K562 (cell line): ENCODE measurements at regions not wholly inside any gene's neighbourhood (a gene's known extent, or its start where the extent isn't known, plus 50 kb on each side); places are given as distances from the start of the nearest gene placed in this dataset.

Experiments used
- ATAC-seq: fragments of 200-7000 bp; cut with Tn5 transposase; 3 replicates; pipeline ENCODE4 v1.9.1; 2020; ENCODE audit warnings: moderate library complexity
- BruUV-seq: library from RNA; stranded (reverse); fragments of 400-500 nt; replicated peaks from 2 replicates; lab custom pipeline; 2021; lab: Mats Ljungman, UMichigan
- CTCF ChIA-PET: fragments of 300-600 bp; formaldehyde crosslinking; extraction: SDS; loops from one replicate; lab custom pipeline; 2021; ENCODE audit warnings: low intra/inter-chr PET ratio; lab: Yijun Ruan, JAX
- POLR2A ChIA-PET: fragments of 300-600, 350-650 bp; sonication (Branson Sonifier 250); formaldehyde crosslinking; extraction: SDS; loops from one replicate; lab custom pipeline; 2021; ENCODE audit warnings: antibody characterized with exemption, inconsistent platforms; lab: Yijun Ruan, JAX
- DNase-seq, 4 experiments: peaks; one replicate each; pipeline versions ENCODE4 v3.0.0 to v3.0.0-alpha.2; 2011 to 2018; ENCODE audit warnings: low spot score in 3 of 4, mixed read lengths in 3 of 4; ENCODE audit errors: extremely low read depth in 1 of 4
- FAIRE-seq: peaks from 2 replicates; lab custom pipeline; 2011; peaks lifted over from hg19 to GRCh38; lab: Jason Lieb, UNC
- H2AFZ ChIP-seq: 2 replicates; pipeline ENCODE4 v1.6.0; 2011; ENCODE audit warnings: low read depth, low read length, control low read depth, inconsistent platforms
- H3K27ac ChIP-seq: fragments of 200-600 bp; 3 replicates; pipeline ENCODE4 v1.8.0; 2011; ENCODE audit warnings: low read depth, mild to moderate bottlenecking, control low read depth, inconsistent platforms, low read length, moderate library complexity, mixed read lengths; ENCODE audit errors: extremely low read depth
- H3K27me3 ChIP-seq, 2 experiments: fragments of 300-600 bp in 1 of 2; 2 replicates in 1 of 2; 3 replicates in 1 of 2; pipeline versions ENCODE4 v1.6.0 to v1.8.0; 2011; ENCODE audit warnings: inconsistent platforms in 2 of 2, low read length in 2 of 2, mild to moderate bottlenecking in 1 of 2, mixed read lengths in 1 of 2, moderate library complexity in 1 of 2; ENCODE audit not compliant: control insufficient read depth in 2 of 2, insufficient read depth in 2 of 2
- H3K36me3 ChIP-seq: fragments of 300-600 bp; 3 replicates; pipeline ENCODE4 v1.8.0; 2011; ENCODE audit warnings: mild to moderate bottlenecking, low read length, inconsistent platforms; ENCODE audit not compliant: control insufficient read depth, insufficient read depth
- H3K4me1 ChIP-seq, 2 experiments: fragments of 200-600 bp in 1 of 2; replicated peaks in 1 of 2; 2 replicates in 1 of 2; 3 replicates in 1 of 2; pipeline versions ENCODE4 v1.5.1 to v1.8.0; 2011; ENCODE audit warnings: inconsistent platforms in 2 of 2, low read length in 2 of 2, mild to moderate bottlenecking in 1 of 2, mixed read lengths in 1 of 2, moderate library complexity in 1 of 2; ENCODE audit not compliant: control insufficient read depth in 2 of 2, insufficient read depth in 2 of 2
- H3K4me2 ChIP-seq: 2 replicates; pipeline ENCODE4 v1.6.1; 2011; ENCODE audit warnings: low read length, control low read depth, inconsistent platforms, mixed read lengths; ENCODE audit not compliant: insufficient read depth
- H3K4me3 ChIP-seq: fragments of 200-600 bp; sonication (generic), shearing (Covaris generic); 2 replicates; pipeline ENCODE4 v1.5.1; 2016; ENCODE audit warnings: control low read depth, inconsistent platforms
- H3K79me2 ChIP-seq: fragments of 200-600 bp; 3 replicates; pipeline ENCODE4 v1.8.0; 2011; ENCODE audit warnings: low read length, inconsistent platforms; ENCODE audit not compliant: control insufficient read depth, insufficient read depth
- H3K9ac ChIP-seq, 2 experiments: 2 replicates each; pipeline versions ENCODE4 v1.6.0 to v1.6.1; 2011; ENCODE audit warnings: low read depth in 2 of 2, low read length in 2 of 2, control low read depth in 1 of 2, inconsistent platforms in 1 of 2, mild to moderate bottlenecking in 1 of 2, mixed read lengths in 1 of 2; ENCODE audit not compliant: insufficient read depth in 1 of 2
- H3K9me1 ChIP-seq: one replicate; pipeline ENCODE4 v1.6.0; 2011; ENCODE audit warnings: inconsistent platforms, mild to moderate bottlenecking, low read length, moderate library complexity; ENCODE audit not compliant: control insufficient read depth, insufficient read depth
- H3K9me3 ChIP-seq: replicated peaks from 2 replicates; pipeline ENCODE4 v1.5.1; 2011; ENCODE audit warnings: low read depth, low read length, inconsistent platforms; ENCODE audit not compliant: control insufficient read depth, insufficient read depth
- H4K20me1 ChIP-seq: replicated peaks from 2 replicates; pipeline ENCODE4 v1.6.1; 2011; ENCODE audit warnings: low read length, inconsistent platforms, mixed read lengths; ENCODE audit not compliant: control insufficient read depth, insufficient read depth
- FOXA1 ChIP-seq: fragments of 450-650 bp; IDR thresholded peaks from 2 replicates; pipeline ENCODE4 v1.6.1; 2016; ENCODE audit warnings: mild to moderate bottlenecking, borderline replicate concordance
- KDM5B ChIP-seq: fragments of 200-600 bp; sonication (generic); IDR thresholded peaks from 2 replicates; pipeline ENCODE4 v1.6.1; 2012; ENCODE audit warnings: low read depth, mild to moderate bottlenecking, moderate library complexity, low read length, control low read depth, inconsistent platforms; ENCODE audit not compliant: insufficient replicate concordance
- TCF15 ChIP-seq: fragments of 250-450 bp; sonication (Bioruptor Pico); IDR thresholded peaks from 2 replicates; pipeline ENCODE4 v1.8.0; 2022; ENCODE audit warnings: moderate library complexity, mild to moderate bottlenecking, inconsistent platforms
- ZNF512 ChIP-seq: IDR thresholded peaks from 2 replicates; pipeline ENCODE4 v1.6.1; 2016; ENCODE audit warnings: missing genetic modification characterization, missing compliant biosample characterization
- WGBS: fragments of 100-300 bp; shearing (Covaris generic); methylation state at CpG from one replicate; pipeline ENCODE4 v1.1.6; 2016; ENCODE audit warnings: low coverage, mixed read lengths; ENCODE audit not compliant: insufficient coverage; ENCODE audit errors: missing lambda C conversion rate; 5-methylcytosine and 5-hydroxymethylcytosine counted together
- in situ Hi-C: fragments of 300-500 bp; cut with MboI; formaldehyde crosslinking; loops from 4 replicates; pipeline ENCODE4 v1.15.0; 2018; ENCODE audit warnings: inconsistent platforms, mixed read lengths
- intact Hi-C: fragments of 100-400 bp; cut with micrococcal nuclease; formaldehyde crosslinking; loops from 2 replicates; pipeline ENCODE4 v1.14.2; 2022

- no peak for TF ChIP-seq TCF15 (CRISPR knock-in tag)
- TF ChIP-seq, all 486 proteins: peak for 2
Observed at GRCh38 chr5:171635028-171635427, 150.6 kb upstream of the SMIM23 start (continued).

- H3K27ac ChIP-seq: no peak overlapping the region
- H3K9me1 ChIP-seq: no peaks in the 10 kb centered on the region
- TF ChIP-seq ZNF512 (tag): peak; percentile 49; the same call in 1 of the 2 replicates
- TF ChIP-seq FOXA1: no peak
- no peak for TF ChIP-seq KDM5B
- TF ChIP-seq, all 486 proteins: peak for 1
- Histone ChIP-seq H3K9ac (no peak overlapping the region), H3K4me3 (no peak overlapping the region), H3K36me3 (no peaks in the 10 kb centered on the region), H4K20me1 (no peaks in the 10 kb centered on the region), H3K4me2 (no peak overlapping the region), H3K27me3 (peaks cover 9 to 27% of the 10 kb centered on the region in 2 experiments), H3K9me3 (no peaks in the 10 kb centered on the region), H3K79me2 (no peaks in the 10 kb centered on the region), H2AFZ (no peak overlapping the region), H3K4me1 (no peaks in the 10 kb centered on the region)
- BruUV-seq: no TSS peak
- 0% methylated on average over 8 of the region's 8 CpGs for WGBS
- no peak for DNase-seq
- FAIRE-seq: no peak
- no peak for ATAC-seq
- ChIA-PET POLR2A (no interaction called here), CTCF (no interaction called here)
- intact Hi-C loops (loop anchor here (10.0 kb wide), 1 partner anchor 409 kb away; no protein-coding TSS in a partner anchor), in situ Hi-C loops (no loop called here)
Observed at GRCh38 chr5:171635561-171636245, 149.9 kb upstream of the SMIM23 start.
